GM19025 (cell line): ENCODE measurements at regions not wholly inside any gene's neighbourhood (a gene's known extent, or its start where the extent isn't known, plus 50 kb on each side); places are given as distances from the start of the nearest gene placed in this dataset.
"Not testable (repeated sequence)": the region's sequence is repeated elsewhere in the genome, so short reads cannot be mapped to it uniquely, and the experiment has no call there.

ENCODE experiments used
- ATAC-seq: cut with Tn5 transposase; IDR thresholded peaks from one replicate; pipeline ENCODE4 v1.9.1; 2021; ENCODE audit warnings: mild to moderate bottlenecking, low read depth, moderate library complexity; ENCODE audit not compliant: unreplicated experiment

DNA sequence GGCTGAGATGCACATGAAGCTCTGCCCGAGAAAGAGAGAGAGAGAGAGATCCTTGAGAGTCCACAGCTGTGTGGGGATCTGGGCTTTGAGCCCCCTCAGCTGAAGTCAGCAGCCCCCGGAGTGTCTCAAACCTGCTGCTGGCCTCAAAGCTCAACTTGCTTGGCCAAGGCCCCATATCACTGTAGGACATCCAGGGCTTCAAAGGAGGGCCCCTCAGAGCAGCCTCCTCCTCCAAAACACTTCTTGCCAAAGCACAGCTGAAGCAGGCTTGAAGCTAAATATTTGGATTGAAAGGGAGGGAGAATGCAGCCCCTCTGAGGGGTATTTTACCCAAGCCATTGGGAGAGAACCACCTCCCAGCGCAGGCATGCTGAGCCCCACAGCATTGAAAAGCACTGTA lies 357.6 kb downstream of the OSR1 start:
- ATAC-seq, result no peak

DNA sequence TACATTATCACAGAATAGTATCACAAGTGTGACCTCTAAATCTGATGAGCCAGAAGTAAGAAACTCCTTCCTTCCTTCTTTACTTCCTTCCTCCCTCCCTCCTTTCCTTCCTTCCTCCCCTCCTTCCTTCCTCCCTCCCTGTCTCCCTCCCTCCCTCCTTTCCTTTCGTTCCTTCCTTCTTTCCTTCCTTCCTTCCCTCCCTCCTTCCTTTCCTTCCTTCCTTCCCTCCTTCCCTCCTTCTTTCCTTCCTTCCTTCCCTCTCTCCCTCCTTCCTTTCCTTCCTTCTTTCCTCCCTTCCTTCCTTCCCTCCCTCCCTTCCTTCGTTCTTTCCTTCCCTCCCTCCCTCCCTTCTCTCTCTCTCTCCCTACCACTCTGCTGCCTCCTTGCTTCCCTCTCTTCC lies 359.2 kb downstream of the OSR1 start:
- ATAC-seq, result no peak

DNA sequence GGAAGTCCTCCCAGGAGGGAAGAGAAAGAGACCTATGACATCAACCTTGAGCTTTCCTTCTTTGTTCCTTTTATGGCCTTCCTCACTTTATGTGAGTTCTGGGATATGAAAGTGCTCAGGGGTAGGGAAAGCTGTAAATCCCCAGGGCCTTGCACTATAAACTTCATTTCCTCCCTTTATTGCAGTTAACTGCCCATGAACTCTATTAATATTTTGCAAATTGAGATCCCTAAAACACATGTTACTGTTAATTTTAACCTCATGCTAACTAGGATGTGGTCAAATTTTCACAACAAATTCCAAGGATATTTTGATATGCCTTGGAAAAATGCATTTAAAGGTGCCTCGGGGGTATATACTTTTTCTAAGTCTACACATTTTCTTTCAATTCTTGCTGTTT lies 359.9 kb downstream of the OSR1 start:
- no peak for ATAC-seq

DNA sequence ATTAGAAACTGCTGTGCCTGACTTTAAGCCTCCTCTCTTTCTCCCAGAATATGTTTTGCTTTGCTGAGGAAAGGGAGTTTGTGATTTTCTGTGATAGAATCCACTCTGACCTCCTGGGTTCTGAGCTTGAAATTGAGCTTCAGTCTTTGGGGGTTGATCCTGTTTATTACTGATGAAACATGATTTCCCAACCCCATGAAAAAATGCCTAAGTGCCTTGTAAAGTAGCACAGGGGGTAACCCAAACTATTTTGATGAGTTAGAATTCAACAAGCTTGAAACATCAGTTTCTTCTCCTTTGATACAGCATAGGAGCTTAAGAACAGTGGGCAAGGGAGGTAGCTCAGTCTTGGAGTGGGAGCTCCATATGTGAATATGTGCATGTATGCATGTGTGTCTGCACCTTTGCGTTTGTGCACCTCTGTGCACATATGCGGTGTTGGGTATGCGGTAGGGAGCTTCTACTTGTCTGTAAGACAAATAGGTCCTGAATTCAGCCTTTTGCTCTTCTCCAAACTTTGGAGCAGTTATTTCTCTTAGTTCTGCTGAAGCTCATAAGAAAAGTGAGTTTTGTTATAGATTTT lies 364.6 kb downstream of the OSR1 start:
- ATAC-seq, result no peak

DNA sequence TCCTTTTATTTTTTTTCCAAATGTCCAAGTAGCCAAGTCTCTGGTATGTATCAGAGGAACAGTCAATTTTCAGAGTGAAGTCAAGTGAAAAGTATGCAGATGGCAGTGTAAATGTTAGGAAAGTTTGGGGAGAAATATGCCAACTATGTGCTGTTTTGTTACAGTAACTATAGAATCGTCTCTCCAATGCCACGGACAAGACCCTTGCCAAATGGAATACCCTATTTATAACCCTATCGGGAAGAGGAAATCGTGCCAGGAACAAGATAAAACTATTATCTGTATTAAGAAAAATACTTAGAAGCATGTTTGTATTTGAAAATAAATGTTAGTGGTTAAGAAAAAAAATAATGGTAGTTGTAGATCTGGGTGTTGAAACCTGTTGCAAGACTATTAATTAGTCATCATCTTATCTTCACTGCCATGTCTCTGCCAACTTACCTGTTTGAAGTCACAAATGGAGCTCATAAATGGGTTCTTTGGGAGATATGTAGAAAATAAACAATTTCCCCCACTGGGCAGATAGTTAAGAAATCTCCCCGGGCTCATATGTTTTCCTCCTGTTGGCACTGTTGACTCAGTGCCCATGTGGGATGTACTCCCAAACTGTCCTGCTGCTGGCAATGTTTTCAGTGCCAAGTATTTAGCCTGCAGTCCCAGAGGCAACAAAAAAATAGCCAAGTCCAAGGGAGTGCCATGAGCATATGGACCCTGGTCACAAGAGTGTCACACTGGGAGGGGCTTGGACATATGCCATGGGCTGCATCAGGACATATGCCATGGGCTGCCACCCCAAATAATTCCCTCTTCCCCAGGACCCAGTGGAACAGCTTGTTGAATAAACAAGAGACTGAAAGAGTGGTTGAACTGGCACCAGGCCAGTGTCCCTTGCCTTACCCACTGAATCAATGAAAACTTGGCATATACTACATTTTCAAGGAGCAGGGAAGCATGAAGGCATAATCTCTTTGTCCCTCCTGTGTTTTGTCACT lies 366.9 kb downstream of the OSR1 start:
- no peak for ATAC-seq

DNA sequence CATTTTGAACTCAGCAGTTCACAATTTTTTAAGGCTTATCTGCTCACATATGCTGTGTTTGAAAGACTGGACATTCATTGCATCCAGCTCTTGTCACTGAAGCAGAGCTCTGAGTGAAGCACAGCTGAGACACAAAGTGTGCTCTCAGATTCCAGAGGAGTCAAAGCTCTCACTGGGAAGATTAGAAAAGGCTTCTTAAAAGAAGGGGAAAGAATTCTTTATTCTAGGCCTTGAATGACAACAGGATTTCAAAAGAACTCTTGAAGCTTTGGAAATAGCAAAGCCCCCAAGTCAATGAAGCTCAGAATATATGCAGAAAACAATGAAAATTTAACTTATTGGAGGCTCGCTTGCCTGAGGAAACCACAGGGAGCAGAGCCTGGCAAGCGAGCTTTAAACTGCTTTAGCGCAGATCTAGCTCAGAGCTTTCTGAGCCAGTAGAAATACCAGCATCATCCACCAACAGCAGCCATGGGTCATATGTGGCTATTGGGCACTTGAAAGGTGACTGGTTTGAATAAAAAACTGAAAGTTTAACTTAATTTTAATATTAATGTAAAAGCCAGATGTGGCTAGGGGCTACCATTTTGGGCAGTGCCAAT lies 369.7 kb downstream of the OSR1 start:
- ATAC-seq, result no peak

DNA sequence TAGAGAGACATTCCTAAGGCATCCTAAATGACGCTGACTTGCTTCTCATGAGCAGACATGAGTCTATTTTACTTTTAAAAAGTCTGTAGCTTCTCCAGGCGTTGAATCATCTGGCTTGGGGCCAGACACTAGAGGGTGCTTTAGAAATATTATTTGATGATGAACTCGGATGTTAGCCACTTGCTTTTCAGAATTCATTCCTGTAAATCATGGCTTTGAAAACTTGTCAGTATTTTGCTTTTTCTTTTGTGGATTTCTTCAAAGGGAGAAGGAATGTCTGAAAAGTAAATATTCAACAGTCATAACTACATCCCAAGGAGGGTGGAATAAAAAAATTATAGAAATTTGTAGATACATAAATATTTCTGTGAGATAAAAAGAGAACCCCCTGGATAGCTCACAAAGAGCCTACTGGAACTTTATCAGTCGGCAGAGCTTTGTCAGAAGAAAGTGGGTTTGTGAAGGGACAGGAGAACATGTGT lies 370.8 kb downstream of the OSR1 start:
- ATAC-seq, result no peak

DNA sequence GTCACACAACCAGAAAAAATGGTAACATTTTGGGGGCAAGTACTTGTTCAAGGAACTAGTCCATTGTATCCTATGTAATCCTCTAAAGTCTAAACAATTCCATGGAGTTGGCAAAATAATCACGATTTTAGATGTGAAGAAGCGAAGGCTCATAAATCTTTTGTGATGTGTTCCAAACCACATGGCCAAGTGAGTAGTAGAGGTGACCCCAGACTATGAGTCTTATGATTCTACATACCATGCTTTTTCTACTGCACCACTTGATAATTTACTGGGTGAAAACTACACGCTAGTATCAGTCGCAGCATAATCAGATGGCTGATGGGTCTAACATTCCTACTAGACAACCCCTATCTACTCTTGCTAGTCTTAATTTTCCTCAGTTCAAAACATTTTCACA lies 371.4 kb downstream of the OSR1 start:
- ATAC-seq, result no peak

DNA sequence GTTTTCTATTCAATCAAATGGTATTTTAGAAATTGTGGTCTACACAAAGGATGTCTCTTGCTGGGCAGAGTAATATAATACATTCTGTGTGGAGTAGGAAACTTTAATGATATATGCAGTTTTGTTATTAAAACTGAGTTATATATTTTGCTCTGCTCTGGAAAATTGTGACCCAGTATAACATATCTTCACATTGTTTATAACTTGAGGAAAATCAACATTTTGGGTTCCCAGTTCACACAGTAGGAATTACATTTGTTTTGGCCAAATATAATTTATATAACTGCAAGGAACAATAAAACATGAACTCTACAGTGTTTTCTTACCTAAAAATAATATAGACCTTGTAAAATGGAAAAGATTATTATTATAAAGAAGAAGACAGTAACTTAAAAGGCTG lies 372.4 kb downstream of the OSR1 start:
- ATAC-seq, result no peak

DNA sequence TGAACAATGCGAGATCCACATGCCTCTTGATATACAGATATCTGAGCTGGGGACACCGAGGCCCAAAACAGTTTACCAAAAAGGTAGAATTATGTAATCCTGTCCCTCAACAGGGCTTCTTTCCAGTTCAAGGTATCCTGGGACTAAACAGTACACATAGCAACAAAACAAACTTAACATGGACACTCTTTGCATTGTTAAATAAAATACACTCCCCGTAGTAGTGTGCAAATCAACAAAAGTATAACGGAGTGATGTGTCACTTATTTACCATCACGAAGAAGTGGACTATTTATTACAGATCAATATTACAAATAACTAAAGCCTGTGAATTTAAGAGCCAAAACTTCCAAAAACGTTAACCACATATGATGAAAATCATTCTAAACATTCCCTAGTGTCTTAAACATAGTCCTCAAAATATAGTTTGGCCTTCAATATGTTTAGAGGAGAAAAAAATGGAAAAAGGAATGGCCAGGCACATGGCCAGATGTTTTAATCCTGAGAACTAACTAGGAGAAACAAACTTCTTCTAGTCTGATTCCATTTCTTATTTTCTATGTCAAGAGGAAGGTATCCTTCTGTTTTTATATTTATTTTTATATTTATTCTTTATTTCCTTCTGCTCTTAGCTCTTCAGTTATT lies 377.5 kb downstream of the OSR1 start:
- ATAC-seq, result no peak

DNA sequence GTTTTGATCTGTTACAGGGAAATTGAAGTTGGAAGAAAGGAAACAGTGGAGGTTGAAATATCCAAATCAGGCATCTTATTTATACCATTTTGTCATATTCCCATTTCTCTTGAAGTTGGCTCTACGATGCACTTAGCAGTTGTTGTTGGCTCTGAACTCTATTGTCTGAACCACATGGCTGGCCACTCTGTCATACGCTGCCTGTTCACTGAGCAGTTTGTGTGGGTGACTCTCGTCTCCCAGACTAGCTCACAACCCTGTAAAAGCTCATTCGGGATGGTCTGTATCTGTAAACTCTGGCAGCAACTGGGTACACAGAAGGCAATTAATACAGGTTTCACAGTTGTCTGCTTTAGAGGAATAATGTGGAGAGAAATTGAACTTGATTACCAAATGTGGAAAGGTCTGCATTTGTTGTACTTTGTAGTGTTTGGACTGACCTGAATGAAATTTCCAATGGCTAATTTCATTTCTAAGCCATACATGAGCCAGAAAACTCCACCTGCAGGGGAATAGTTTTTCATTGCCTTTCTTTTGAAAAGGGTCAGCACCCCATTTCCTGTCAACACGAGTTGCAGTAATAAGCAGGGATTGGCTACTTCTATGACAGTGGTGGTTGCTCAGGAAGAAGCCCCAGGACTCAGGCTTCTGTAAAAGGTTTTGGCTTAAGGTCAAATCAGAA lies 378.2 kb downstream of the OSR1 start:
- no peak for ATAC-seq

DNA sequence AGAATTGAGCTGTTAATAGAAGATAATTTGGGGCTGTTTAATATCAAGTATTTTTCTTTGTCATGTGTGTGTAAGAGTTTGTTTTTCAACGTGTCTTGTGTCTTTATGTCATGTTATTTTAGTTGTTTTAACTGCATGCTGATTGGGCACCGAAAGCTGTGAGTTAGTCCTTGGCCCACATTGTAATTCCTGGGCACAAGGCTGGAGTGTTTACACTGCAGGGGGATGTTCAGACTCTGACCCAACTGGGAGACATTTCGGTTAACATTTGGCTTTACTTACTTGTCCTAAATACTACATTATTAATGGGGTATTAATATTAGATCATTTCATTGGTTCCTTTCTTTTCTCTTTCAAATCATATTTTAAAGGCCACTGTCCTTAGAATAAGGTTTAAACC lies 381.0 kb downstream of the OSR1 start:
- no peak for ATAC-seq

DNA sequence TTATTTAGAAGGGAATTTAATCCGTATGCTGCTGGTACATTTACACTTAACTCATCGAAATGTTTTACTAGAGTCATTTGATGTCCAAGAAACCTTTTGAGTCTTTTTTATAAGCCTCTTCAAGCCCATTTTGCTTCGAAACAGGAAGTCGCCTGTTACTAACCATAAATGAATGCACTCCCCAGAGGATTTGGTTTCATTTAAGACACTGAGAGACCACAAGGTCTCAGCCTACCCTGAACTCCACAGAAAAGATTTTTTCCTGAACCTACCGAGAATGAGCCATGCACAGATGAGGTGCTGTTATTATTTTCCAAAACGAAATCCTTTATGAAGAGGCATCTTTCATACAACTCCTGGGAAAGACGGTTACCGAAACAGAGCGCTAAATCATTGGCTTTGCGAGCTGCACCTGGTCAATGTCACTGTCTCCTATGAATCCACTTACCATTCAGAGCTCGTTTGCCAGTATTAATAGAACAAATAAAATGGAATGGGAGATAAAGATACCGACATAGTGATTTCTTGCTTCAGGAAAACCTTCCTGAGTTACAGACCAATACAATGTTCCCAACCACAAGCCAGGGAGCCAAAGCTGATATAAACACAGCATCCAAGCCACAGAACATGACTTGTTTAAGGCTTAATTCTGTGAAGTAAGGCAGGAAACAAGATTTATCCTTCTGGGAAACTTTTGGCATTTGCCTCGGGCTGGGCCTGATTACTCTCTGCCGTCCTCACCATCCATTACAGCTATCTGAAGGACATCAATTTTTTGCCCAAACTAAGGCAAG lies 382.1 kb downstream of the OSR1 start:
- peak; percentile 86 for ATAC-seq

DNA sequence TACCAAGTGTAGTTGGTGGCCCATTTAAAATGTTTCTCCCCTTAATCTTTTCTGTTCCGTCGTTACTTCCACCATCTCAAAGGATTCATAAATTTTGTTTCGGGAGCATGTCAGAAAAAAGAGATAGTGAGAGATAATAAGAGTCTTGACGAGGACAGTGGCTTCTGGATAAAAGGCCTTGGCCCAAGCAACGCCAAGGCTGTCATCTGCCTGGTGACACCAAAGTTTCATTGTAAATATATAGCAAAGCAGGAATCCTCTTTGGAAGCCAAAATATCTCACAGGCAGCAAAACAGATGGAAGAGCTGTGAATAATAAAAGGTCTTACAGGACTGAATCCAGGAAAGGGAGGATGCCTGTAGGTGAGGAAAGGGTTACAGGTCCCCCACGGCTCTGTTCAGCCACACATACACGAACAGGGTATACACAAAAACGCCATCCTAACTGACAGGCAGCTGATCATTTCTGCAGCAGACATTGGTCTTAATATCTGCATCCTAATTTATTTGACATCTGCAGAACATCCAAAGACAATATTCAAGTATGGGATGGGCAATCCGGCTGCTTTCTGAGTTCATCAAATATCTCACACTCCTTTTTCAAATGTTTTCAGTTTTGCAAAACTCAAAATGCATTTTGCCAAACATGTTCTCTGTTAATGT lies 382.8 kb downstream of the OSR1 start:
- no peak for ATAC-seq

DNA sequence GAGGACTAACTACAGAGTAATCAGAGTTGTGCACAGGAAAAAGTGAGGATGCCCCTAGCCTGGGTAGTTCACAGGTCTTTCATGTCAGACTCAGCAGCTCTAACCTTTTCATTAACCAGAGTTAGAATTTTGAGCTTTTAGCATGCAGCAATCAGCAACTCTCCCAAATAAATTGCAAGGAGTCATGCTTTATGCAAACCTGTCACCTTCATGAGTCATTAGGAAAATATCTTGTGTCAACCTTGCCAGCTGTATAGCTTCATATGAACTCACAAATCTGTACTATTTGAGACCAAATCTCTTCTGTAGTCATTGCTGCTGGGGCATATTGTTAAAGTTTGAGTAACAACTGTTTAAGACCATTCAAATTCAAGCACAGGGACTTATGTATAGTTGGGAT lies 382.3 kb upstream of the NT5C1B start:
- ATAC-seq, result no peak

DNA sequence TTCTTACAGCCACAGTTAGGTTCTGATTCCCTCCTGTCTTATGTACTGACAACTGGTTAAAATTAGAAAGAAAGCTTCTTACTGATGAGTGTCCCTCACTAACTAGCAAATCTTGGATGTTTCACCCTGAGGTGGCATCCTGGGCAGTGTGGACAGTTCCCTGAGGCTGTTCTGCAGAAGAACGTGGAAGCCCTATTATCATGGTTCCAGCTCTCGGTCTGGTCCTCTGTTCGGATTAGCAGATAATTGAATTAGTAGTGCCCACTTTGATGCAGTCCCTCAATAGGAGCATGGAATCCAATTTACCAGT lies 381.7 kb upstream of the NT5C1B start:
- ATAC-seq, result no peak

DNA sequence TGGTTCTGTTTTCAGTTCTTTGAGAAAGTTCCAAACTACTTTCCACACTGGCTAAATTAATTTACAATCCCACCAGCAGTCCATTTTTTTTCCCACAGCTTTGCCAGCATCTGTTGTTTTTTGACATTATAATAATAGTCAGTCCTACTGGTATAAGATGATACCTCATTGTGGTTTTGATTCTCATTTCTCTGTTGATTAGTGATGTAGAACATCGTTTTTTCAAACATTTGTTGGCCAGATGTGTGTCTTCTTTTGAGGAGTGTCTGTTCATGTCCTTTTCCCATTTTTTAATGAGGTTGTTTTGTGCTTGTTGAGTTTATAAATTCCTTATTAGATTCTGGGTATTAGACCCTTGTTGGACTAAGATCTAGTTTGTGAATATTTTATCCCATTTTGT lies 376.8 kb upstream of the NT5C1B start:
- no peak for ATAC-seq

DNA sequence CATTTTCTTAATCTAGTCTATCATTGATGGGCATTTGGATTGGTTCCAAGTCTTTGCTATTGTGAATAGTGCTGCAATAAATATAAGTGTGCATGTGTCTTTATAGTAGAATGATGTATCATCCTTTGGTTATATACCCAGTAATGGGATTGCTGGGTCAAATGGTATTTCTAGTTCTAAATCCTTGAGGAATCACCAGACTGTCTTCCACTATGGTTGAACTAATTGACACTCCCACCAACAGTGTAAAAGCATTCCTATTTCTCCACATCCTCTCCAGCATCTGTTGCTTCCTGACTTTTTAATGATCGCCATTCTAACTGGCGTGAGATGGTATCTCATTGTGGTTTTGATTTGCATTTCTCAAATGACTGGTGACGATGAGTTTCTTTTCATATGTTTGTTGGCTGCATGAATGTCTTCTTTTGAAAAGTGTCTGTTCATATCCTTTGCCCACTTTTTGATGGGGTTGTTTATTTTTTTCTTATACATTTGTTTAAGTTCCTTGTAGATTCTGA lies 374.4 kb upstream of the NT5C1B start:
- ATAC-seq, result not testable (repeated sequence)

DNA sequence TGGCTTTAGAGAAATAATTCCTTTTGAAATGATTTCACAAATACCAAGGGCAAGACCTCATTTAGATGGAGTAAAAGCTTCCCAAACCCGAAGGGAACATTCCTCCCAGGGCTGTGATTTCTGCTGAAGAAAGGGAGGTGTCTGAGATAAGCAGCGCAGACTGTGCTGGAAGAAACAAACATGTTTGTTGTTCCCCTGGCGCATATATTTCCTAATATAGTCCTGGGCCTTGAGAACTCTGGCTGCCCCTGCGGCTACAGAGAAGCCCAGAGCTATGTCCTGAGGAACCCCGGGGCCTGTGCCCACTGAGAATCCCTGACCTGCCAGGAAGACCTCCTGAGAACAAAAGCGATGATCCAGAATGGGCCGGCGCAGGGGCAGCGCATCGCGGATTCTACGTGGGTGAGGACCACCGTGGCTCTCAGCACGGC lies 372.6 kb upstream of the NT5C1B start:
- no peak for ATAC-seq
